ENCODE measurements at regions not wholly inside any gene's neighbourhood (a gene's known extent, or its start where the extent isn't known, plus 50 kb on each side); places are given as distances from the start of the nearest gene placed in this dataset.

- no peak for DNase-seq (ENCODE audit: low read depth in 1 of 2, low spot score in 1 of 2)
- TF ChIP-seq CTCF (IDR thresholded peaks at IDR 0.05; ENCODE audit: insufficient read depth, low read length) (no peak), SPI1 (IDR thresholded peaks at IDR 0.05; ENCODE audit: borderline replicate concordance, low read depth) (no peak), GABPA (IDR thresholded peaks at IDR 0.05; ENCODE audit: low read depth) (no peak), POLR2AphosphoS5 (IDR thresholded peaks at IDR 0.05; ENCODE audit: low read depth) (no peak)
- TF ChIP-seq, protein P1, sequence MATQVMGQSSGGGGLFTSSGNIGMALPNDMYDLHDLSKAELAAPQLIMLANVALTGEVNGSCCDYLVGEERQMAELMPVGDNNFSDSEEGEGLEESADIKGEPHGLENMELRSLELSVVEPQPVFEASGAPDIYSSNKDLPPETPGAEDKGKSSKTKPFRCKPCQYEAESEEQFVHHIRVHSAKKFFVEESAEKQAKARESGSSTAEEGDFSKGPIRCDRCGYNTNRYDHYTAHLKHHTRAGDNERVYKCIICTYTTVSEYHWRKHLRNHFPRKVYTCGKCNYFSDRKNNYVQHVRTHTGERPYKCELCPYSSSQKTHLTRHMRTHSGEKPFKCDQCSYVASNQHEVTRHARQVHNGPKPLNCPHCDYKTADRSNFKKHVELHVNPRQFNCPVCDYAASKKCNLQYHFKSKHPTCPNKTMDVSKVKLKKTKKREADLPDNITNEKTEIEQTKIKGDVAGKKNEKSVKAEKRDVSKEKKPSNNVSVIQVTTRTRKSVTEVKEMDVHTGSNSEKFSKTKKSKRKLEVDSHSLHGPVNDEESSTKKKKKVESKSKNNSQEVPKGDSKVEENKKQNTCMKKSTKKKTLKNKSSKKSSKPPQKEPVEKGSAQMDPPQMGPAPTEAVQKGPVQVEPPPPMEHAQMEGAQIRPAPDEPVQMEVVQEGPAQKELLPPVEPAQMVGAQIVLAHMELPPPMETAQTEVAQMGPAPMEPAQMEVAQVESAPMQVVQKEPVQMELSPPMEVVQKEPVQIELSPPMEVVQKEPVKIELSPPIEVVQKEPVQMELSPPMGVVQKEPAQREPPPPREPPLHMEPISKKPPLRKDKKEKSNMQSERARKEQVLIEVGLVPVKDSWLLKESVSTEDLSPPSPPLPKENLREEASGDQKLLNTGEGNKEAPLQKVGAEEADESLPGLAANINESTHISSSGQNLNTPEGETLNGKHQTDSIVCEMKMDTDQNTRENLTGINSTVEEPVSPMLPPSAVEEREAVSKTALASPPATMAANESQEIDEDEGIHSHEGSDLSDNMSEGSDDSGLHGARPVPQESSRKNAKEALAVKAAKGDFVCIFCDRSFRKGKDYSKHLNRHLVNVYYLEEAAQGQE (IDR thresholded peaks at IDR 0.05; ENCODE audit: insufficient replicate concordance, low read depth) = no peak
- Histone ChIP-seq H3K4me3 (replicated peaks; ENCODE audit: insufficient read depth, low read length) (no peak overlapping the region), H3K27me3 (ENCODE audit: insufficient read depth, poor library complexity, severe bottlenecking) (no peaks in the 10 kb centered on the region), H3K27ac (replicated peaks) (peak overlapping the region; percentile 82)
Measured at GRCh38 chr2:230642966-230643365, 69.7 kb upstream of the CAB39 start.

- Histone ChIP-seq H3K27ac (replicated peaks) (peak overlapping the region; percentile 82), H3K4me3 (replicated peaks; ENCODE audit: insufficient read depth, low read length) (no peak overlapping the region), H3K27me3 (ENCODE audit: insufficient read depth, poor library complexity, severe bottlenecking) (no peaks in the 10 kb centered on the region)
- DNase-seq (ENCODE audit: low read depth in 1 of 2, low spot score in 1 of 2) = peak; percentile 87 to 90
- TF ChIP-seq GABPA (IDR thresholded peaks at IDR 0.05; ENCODE audit: low read depth) (peak; percentile 69), SPI1 (IDR thresholded peaks at IDR 0.05; ENCODE audit: borderline replicate concordance, low read depth) (peak; percentile 91), CTCF (IDR thresholded peaks at IDR 0.05; ENCODE audit: insufficient read depth, low read length) (no peak), POLR2AphosphoS5 (IDR thresholded peaks at IDR 0.05; ENCODE audit: low read depth) (peak; percentile 78)
- TF ChIP-seq, protein P1 (IDR thresholded peaks at IDR 0.05; ENCODE audit: insufficient replicate concordance, low read depth) = no peak
Measured at GRCh38 chr2:230643576-230644291, 68.9 kb upstream of the CAB39 start.

GRCh38 chr2:230644356-230644935, 68.2 kb upstream of the CAB39 start:
- Histone ChIP-seq H3K4me3 (replicated peaks; ENCODE audit: insufficient read depth, low read length) (no peak overlapping the region), H3K27ac (replicated peaks) (peak overlapping the region; percentile 82), H3K27me3 (ENCODE audit: insufficient read depth, poor library complexity, severe bottlenecking) (no peaks in the 10 kb centered on the region)
- peak in 1 of 2 experiments; percentile 56 for DNase-seq (ENCODE audit: low read depth in 1 of 2, low spot score in 1 of 2)
- TF ChIP-seq POLR2AphosphoS5 (IDR thresholded peaks at IDR 0.05; ENCODE audit: low read depth) (no peak), SPI1 (IDR thresholded peaks at IDR 0.05; ENCODE audit: borderline replicate concordance, low read depth) (no peak), CTCF (IDR thresholded peaks at IDR 0.05; ENCODE audit: insufficient read depth, low read length) (no peak), GABPA (IDR thresholded peaks at IDR 0.05; ENCODE audit: low read depth) (no peak)
- TF ChIP-seq, protein P1 (IDR thresholded peaks at IDR 0.05; ENCODE audit: insufficient replicate concordance, low read depth) = no peak

Data from HL-60 (cell line).